ENCODE measurements at regions not wholly inside any gene's neighbourhood (a gene's known extent, or its start where the extent isn't known, plus 50 kb on each side); places are given as distances from the start of the nearest gene placed in this dataset.

DNA sequence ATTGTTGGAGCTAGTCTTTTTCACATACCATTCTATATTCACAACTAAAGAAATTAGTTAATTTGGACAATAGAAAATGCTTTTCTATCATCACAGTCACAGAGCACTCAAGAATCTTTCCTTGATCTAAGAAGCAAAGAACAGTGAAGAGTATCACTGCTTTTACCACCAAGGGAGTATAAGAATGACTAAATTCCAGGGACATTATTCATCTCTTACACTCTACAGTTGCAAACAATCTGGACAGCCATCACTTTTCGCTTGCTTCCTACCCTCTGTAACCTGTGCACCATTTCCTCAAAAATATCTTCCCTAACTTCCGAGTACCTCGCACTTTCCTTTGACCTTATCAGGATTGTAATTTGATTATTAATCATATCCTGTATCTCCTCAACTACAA is 359.5 kb upstream of the TMCO5A start:
- H3K27ac ChIP-seq (ENCODE audit: low read length), result no peak overlapping the region
- H3K9ac ChIP-seq (ENCODE audit: low read length in 2 of 2), result no peak overlapping the region
- H3K27me3 ChIP-seq (ENCODE audit: control insufficient read depth in 1 of 2, insufficient read depth in 2 of 2, low read length in 2 of 2), result no peaks in the 10 kb centered on the region

DNA sequence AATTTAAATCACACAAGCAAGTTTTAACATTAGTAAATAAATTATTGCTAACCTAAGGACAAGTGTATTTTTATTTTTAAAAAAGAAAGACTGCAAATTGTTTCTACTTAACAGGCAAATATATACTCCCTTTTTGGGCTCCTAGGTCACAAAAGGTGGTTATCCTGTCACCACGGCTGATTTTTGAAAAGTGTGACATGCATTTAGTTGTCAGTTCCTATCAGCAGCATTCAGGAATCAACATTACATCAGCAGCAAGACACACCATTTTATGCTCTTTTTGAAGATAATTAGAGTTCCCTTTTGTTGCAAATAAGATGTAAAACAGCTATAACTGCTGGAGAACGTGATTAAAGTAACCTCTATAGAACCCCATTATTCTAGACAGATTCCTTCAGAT is 357.5 kb upstream of the TMCO5A start:
- Histone ChIP-seq H3K36me3 (ENCODE audit: control insufficient read depth in 2 of 2, insufficient read depth in 2 of 2, low read length in 2 of 2) (no peaks in the 10 kb centered on the region), H3K27me3 (ENCODE audit: control insufficient read depth in 1 of 2, insufficient read depth in 2 of 2, low read length in 2 of 2) (no peaks in the 10 kb centered on the region), H3K9me3 (ENCODE audit: control insufficient read depth in 2 of 2, low read length in 2 of 2) (no peaks in the 10 kb centered on the region), H3K9ac (ENCODE audit: low read length in 2 of 2) (no peak overlapping the region), H3K27ac (ENCODE audit: low read length) (no peak overlapping the region), H3K4me1 (ENCODE audit: control insufficient read depth, insufficient read depth, low read length) (no peaks in the 10 kb centered on the region), H3K4me3 (ENCODE audit: low read length in 2 of 2) (no peak overlapping the region)

More for the DNA sequence above, 359.5 kb upstream of the TMCO5A start:
- Histone ChIP-seq H3K4me1 (ENCODE audit: control insufficient read depth, insufficient read depth, low read length) (no peaks in the 10 kb centered on the region), H3K4me3 (ENCODE audit: low read length in 2 of 2) (no peak overlapping the region), H3K9me3 (ENCODE audit: control insufficient read depth in 2 of 2, low read length in 2 of 2) (no peaks in the 10 kb centered on the region), H3K36me3 (ENCODE audit: control insufficient read depth in 2 of 2, insufficient read depth in 2 of 2, low read length in 2 of 2) (no peaks in the 10 kb centered on the region)

DNA sequence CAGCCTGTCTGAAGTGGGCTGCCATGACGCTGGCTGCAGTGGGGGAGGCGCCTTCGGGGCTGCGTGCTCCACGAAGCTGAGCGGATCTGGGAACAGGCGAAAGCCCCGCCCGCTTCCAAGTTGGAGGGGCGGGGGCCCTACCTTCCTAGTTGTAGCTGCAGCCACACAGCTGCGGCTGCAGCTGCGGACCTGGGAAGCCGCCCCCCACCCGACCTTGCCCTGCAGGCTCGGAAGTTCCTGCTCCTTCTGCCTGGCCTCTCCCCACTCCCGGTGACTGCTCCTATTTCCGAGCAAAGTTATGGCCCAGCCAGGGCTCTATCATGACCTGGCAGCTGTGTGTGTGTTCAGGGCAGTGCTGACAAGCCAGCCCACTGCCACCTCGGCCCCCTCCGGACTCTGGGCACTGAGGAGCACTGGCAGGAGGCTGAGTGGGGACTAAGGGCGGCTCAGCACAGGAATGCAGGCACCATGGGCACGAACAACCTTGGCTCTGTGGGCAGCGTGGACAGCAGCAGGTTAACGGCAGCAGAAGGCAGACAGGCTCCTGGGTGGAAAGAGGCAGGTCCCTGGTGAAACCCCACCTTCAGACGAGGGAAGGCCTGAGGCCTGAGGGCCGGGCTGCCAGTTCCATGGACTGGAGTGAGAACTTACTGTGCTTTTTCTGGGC is 352.4 kb upstream of the TMCO5A start:
- Histone ChIP-seq H3K9me3 (ENCODE audit: control insufficient read depth in 2 of 2, low read length in 2 of 2) (peaks cover 0 to 3% of the 10 kb centered on the region in 2 donors), H3K9ac (ENCODE audit: low read length in 2 of 2) (no peak overlapping the region), H3K4me1 (ENCODE audit: control insufficient read depth, insufficient read depth, low read length) (no peaks in the 10 kb centered on the region), H3K27ac (ENCODE audit: low read length) (no peak overlapping the region), H3K4me3 (ENCODE audit: low read length in 2 of 2) (no peak overlapping the region), H3K27me3 (ENCODE audit: control insufficient read depth in 1 of 2, insufficient read depth in 2 of 2, low read length in 2 of 2) (no peaks in the 10 kb centered on the region), H3K36me3 (ENCODE audit: control insufficient read depth in 2 of 2, insufficient read depth in 2 of 2, low read length in 2 of 2) (no peaks in the 10 kb centered on the region)

DNA sequence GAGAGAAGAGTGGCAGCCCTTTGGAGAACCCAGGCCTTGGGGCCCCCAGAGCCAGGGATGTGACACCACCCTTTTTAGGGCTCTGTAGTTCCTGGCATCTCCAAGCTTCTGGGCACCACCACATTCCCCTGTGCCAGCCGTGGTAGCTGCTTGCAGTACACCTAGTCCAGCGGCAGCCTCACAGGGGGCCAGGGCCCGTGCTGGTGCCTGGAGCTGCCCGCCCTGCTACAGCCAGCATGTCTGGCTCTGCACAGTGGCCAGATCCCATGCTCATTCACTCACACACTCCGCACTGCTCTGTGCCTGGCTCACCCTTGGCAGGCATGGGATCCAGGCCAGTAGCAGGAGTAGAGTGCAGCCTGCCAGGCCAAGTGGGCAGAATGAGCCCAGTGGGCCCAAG is 351.6 kb upstream of the TMCO5A start:
- H3K4me1 ChIP-seq (ENCODE audit: control insufficient read depth, insufficient read depth, low read length), result no peaks in the 10 kb centered on the region
- H3K9me3 ChIP-seq (ENCODE audit: control insufficient read depth in 2 of 2, low read length in 2 of 2), result peaks cover 0 to 3% of the 10 kb centered on the region in 2 donors
- H3K36me3 ChIP-seq (ENCODE audit: control insufficient read depth in 2 of 2, insufficient read depth in 2 of 2, low read length in 2 of 2), result no peaks in the 10 kb centered on the region
- no peak overlapping the region for H3K4me3 ChIP-seq (ENCODE audit: low read length in 2 of 2)
- H3K27me3 ChIP-seq (ENCODE audit: control insufficient read depth in 1 of 2, insufficient read depth in 2 of 2, low read length in 2 of 2), result no peaks in the 10 kb centered on the region
- H3K27ac ChIP-seq (ENCODE audit: low read length), result no peak overlapping the region
- H3K9ac ChIP-seq (ENCODE audit: low read length in 2 of 2), result no peak overlapping the region

DNA sequence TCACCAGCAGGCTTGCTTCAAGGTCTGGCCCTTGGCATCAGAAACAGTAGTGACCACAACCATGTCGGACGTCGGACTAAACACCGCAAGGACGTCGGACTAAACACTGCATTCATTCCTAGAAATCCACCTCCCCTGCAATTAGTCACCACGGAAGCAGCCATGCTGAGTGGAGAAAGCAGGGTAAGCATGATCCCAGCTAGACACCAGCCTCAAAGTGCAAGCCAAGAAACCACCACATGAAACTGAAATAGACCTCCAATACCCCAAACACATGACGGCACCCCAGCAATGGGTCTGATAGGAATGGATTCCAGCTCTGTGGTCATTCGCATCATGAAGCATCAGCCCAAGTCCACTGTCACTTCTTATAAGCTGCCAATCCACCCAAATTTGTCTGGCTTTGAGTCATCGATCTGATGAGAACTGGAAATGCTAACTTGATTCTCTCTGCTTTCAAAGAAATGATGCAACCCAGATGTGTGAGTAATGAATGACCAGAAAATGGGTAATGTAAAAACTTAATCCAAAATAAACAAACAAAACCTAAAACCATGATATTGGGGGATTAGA is 348.3 kb upstream of the TMCO5A start:
- Histone ChIP-seq H3K9ac (ENCODE audit: low read length in 2 of 2) (no peak overlapping the region), H3K9me3 (ENCODE audit: control insufficient read depth in 2 of 2, low read length in 2 of 2) (peaks cover 0 to 3% of the 10 kb centered on the region in 2 donors), H3K27ac (ENCODE audit: low read length) (no peak overlapping the region), H3K4me1 (ENCODE audit: control insufficient read depth, insufficient read depth, low read length) (no peaks in the 10 kb centered on the region), H3K27me3 (ENCODE audit: control insufficient read depth in 1 of 2, insufficient read depth in 2 of 2, low read length in 2 of 2) (no peaks in the 10 kb centered on the region), H3K36me3 (ENCODE audit: control insufficient read depth in 2 of 2, insufficient read depth in 2 of 2, low read length in 2 of 2) (no peaks in the 10 kb centered on the region), H3K4me3 (ENCODE audit: low read length in 2 of 2) (no peak overlapping the region)

DNA sequence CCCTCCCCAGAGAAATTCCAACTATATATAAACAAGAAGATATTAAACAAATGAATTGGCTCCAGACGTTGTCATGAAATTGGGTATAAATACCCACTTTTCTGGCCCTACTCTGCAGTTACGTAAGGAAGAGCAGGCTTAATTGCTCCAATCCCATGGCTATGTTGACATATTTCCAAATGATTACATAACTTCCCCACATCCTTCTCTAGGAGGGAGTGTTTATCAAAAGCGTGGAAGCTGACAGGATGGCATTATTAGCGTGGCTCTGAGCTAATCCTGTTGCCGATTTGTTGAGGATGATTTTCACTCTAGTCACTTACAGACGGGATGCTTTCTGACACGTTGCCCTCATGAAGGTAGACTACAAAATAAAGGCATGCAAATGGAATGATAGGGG is 347.5 kb upstream of the TMCO5A start:
- H3K4me3 ChIP-seq (ENCODE audit: low read length in 2 of 2), result no peak overlapping the region
- H3K36me3 ChIP-seq (ENCODE audit: control insufficient read depth in 2 of 2, insufficient read depth in 2 of 2, low read length in 2 of 2), result no peaks in the 10 kb centered on the region
- H3K27me3 ChIP-seq (ENCODE audit: control insufficient read depth in 1 of 2, insufficient read depth in 2 of 2, low read length in 2 of 2), result no peaks in the 10 kb centered on the region
- H3K9me3 ChIP-seq (ENCODE audit: control insufficient read depth in 2 of 2, low read length in 2 of 2), result peaks cover 0 to 3% of the 10 kb centered on the region in 2 donors
- no peaks in the 10 kb centered on the region for H3K4me1 ChIP-seq (ENCODE audit: control insufficient read depth, insufficient read depth, low read length)
- no peak overlapping the region for H3K9ac ChIP-seq (ENCODE audit: low read length in 2 of 2)
- H3K27ac ChIP-seq (ENCODE audit: low read length), result no peak overlapping the region

DNA sequence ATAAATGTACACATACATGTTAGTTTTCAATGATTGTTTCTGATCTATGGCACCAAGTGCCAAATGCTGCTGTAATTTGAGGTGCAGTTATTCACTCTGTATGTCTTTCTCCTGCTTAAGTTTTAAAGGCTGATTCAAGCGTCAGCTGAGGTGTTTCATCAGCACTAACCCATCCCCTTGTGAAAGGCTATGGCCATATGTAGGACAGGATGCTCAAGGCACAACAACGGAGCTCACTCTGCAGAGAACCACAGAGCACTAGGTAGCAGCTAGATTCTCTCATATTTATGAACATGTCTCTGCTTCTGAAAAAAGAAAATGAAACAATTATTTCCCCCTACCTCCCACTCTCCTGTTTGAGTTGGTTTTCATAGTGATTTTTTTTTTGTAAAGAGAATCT is 340.0 kb upstream of the TMCO5A start:
- H3K27me3 ChIP-seq (ENCODE audit: control insufficient read depth in 1 of 2, insufficient read depth in 2 of 2, low read length in 2 of 2), result no peaks in the 10 kb centered on the region

DNA sequence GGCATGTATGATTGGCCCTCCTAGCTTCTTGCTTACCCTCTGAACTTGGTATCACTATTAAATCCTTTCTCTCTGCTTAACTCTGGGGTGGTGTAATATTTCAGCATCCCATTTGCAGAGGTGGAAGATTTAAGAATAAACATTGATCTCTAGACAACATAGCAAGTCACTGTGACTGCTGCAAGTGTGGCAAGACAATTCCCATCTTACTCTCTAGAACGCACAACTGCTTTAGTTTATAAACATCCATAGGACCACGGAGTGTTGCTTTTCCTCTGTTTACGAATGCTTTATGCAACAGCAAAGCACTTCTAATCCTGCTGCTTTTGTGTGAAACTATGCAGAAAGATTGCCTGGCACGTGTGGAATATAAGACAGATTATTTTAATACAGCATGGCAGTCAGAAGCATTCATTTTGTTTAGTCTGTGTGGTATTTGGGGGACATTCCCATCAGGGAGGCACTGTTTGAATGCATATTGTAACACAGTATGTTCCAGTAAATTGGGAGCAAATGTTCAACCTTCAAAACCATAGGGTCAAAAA is 338.9 kb upstream of the TMCO5A start:
- H3K36me3 ChIP-seq (ENCODE audit: control insufficient read depth in 2 of 2, insufficient read depth in 2 of 2, low read length in 2 of 2), result no peaks in the 10 kb centered on the region
- no peak overlapping the region for H3K27ac ChIP-seq (ENCODE audit: low read length)
- H3K27me3 ChIP-seq (ENCODE audit: control insufficient read depth in 1 of 2, insufficient read depth in 2 of 2, low read length in 2 of 2), result no peaks in the 10 kb centered on the region
- no peak overlapping the region for H3K4me3 ChIP-seq (ENCODE audit: low read length in 2 of 2)
- H3K9ac ChIP-seq (ENCODE audit: low read length in 2 of 2), result no peak overlapping the region
- no peaks in the 10 kb centered on the region for H3K4me1 ChIP-seq (ENCODE audit: control insufficient read depth, insufficient read depth, low read length)
- no peaks in the 10 kb centered on the region for H3K9me3 ChIP-seq (ENCODE audit: control insufficient read depth in 2 of 2, low read length in 2 of 2)

More for the DNA sequence above, 340.0 kb upstream of the TMCO5A start:
- no peaks in the 10 kb centered on the region for H3K9me3 ChIP-seq (ENCODE audit: control insufficient read depth in 2 of 2, low read length in 2 of 2)
- H3K9ac ChIP-seq (ENCODE audit: low read length in 2 of 2), result no peak overlapping the region
- no peaks in the 10 kb centered on the region for H3K4me1 ChIP-seq (ENCODE audit: control insufficient read depth, insufficient read depth, low read length)
- H3K4me3 ChIP-seq (ENCODE audit: low read length in 2 of 2), result no peak overlapping the region
- no peaks in the 10 kb centered on the region for H3K36me3 ChIP-seq (ENCODE audit: control insufficient read depth in 2 of 2, insufficient read depth in 2 of 2, low read length in 2 of 2)
- no peak overlapping the region for H3K27ac ChIP-seq (ENCODE audit: low read length)

DNA sequence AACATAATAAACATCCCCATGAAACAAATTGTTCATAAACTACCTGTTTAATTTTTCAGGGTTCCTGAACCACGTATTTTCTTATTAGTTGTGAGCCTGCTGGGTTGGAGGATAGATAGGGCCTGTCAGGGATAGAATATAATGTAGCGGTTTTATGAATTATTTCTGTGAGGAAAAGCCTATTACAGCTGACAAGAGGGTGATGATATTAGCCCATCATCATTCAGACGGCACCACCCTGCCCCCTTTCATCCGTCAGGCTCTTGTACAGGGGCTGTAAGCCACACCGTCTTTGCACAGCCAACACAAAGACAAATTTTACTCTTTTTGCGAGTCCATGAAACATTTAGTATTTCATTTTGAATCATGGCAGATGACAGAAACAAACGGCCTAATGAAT is 335.3 kb upstream of the TMCO5A start:
- Histone ChIP-seq H3K9ac (ENCODE audit: low read length in 2 of 2) (no peak overlapping the region), H3K9me3 (ENCODE audit: control insufficient read depth in 2 of 2, low read length in 2 of 2) (no peaks in the 10 kb centered on the region), H3K27me3 (ENCODE audit: control insufficient read depth in 1 of 2, insufficient read depth in 2 of 2, low read length in 2 of 2) (no peaks in the 10 kb centered on the region), H3K27ac (ENCODE audit: low read length) (no peak overlapping the region), H3K4me3 (ENCODE audit: low read length in 2 of 2) (no peak overlapping the region), H3K4me1 (ENCODE audit: control insufficient read depth, insufficient read depth, low read length) (no peaks in the 10 kb centered on the region), H3K36me3 (ENCODE audit: control insufficient read depth in 2 of 2, insufficient read depth in 2 of 2, low read length in 2 of 2) (no peaks in the 10 kb centered on the region)

DNA sequence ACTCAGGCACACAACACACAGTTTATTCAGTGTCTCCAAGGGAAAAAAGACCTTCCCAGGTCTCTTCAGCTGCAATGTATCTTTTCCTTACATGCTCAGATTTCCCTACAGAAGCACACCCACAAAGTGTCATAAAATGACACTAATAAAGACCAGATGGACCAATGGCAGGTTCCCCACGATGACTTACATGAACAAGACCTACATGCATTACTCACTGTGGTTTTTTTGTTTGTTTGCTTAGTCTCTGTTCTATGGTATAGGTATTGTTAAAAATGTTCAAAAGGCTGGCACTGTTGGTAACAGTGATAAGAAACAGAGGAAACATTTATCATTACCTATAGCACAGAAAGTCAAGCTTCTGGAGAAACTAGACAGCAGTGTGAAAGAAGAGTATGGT is 318.2 kb upstream of the TMCO5A start:
- no peak overlapping the region for H3K4me3 ChIP-seq (ENCODE audit: low read length in 2 of 2)
- no peaks in the 10 kb centered on the region for H3K4me1 ChIP-seq (ENCODE audit: control insufficient read depth, insufficient read depth, low read length)
- H3K9me3 ChIP-seq (ENCODE audit: control insufficient read depth in 2 of 2, low read length in 2 of 2), result no peaks in the 10 kb centered on the region
- no peaks in the 10 kb centered on the region for H3K27me3 ChIP-seq (ENCODE audit: control insufficient read depth in 1 of 2, insufficient read depth in 2 of 2, low read length in 2 of 2)
- H3K9ac ChIP-seq (ENCODE audit: low read length in 2 of 2), result no peak overlapping the region
- no peaks in the 10 kb centered on the region for H3K36me3 ChIP-seq (ENCODE audit: control insufficient read depth in 2 of 2, insufficient read depth in 2 of 2, low read length in 2 of 2)
- H3K27ac ChIP-seq (ENCODE audit: low read length), result no peak overlapping the region

DNA sequence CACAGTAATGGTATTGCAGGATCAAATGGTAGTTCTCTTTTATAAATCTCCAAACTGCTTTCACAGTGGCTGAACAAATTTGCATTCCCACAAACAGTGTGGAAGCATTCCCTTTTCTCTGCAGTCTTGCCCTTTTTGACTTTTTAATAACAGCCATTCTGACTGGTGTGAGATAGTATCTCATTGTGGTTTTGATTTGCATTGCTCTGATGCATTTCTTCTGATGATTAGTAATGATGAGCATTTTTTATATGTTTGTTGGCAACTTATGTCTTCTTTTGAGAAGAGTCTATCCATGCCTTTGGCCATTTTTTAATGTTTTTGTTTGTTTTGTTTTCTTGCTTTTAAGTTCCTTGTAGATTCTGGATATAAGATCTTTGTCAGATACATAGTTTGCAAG is 316.1 kb upstream of the TMCO5A start:
- Histone ChIP-seq H3K4me3 (ENCODE audit: low read length in 2 of 2) (no peak overlapping the region), H3K36me3 (ENCODE audit: control insufficient read depth in 2 of 2, insufficient read depth in 2 of 2, low read length in 2 of 2) (no peaks in the 10 kb centered on the region), H3K27ac (ENCODE audit: low read length) (no peak overlapping the region), H3K9ac (ENCODE audit: low read length in 2 of 2) (no peak overlapping the region), H3K4me1 (ENCODE audit: control insufficient read depth, insufficient read depth, low read length) (no peaks in the 10 kb centered on the region), H3K27me3 (ENCODE audit: control insufficient read depth in 1 of 2, insufficient read depth in 2 of 2, low read length in 2 of 2) (no peaks in the 10 kb centered on the region), H3K9me3 (ENCODE audit: control insufficient read depth in 2 of 2, low read length in 2 of 2) (no peaks in the 10 kb centered on the region)
